ENCODE measurements at regions not wholly inside any gene's neighbourhood (a gene's known extent, or its start where the extent isn't known, plus 50 kb on each side); places are given as distances from the start of the nearest gene placed in this dataset.
A peak's percentile ranks its signal among the peaks of the same experiment; 100 is the strongest.

GRCh38 chr13:22789027-22789593, 391.7 kb upstream of the SGCG start:
- TF ChIP-seq ZNF274 (IDR thresholded peaks at IDR 0.05; ENCODE audit: low read depth, low read length) (no peak), POLR2A (IDR thresholded peaks at IDR 0.05; ENCODE audit: borderline replicate concordance, extremely low read depth, insufficient read depth, insufficient read length) (peak; percentile 33), SRF (IDR thresholded peaks at IDR 0.05; ENCODE audit: low read depth) (no peak; the same call in 1 of the 2 replicates), CTCF (IDR thresholded peaks at IDR 0.05 in 2 of 3, conservative IDR thresholded peaks at IDR 0.05 in 1 of 3; ENCODE audit: borderline replicate concordance in 1 of 3, insufficient read depth in 1 of 3, low read depth in 2 of 3, low read length in 2 of 3) (no peak), YY1 (IDR thresholded peaks at IDR 0.05; ENCODE audit: extremely low read depth, insufficient replicate concordance, low read depth, low read length) (no peak), POLR2AphosphoS5 (IDR thresholded peaks at IDR 0.05; ENCODE audit: low read depth, low read length) (no peak), RAD21 (IDR thresholded peaks at IDR 0.05; ENCODE audit: low read depth) (no peak), EZH2 (IDR thresholded peaks at IDR 0.05) (no peak), SP1 (IDR thresholded peaks at IDR 0.05; ENCODE audit: low read depth) (peak; percentile 43; the same call in 1 of the 2 replicates), EZH2phosphoT487 (IDR thresholded peaks at IDR 0.05; ENCODE audit: borderline replicate concordance) (no peak), FOSL1 (IDR thresholded peaks at IDR 0.05; ENCODE audit: low read depth) (peak; percentile 42), REST (IDR thresholded peaks at IDR 0.05; ENCODE audit: low read depth) (no peak), EGR1 (IDR thresholded peaks at IDR 0.05; ENCODE audit: low read depth) (0 out of 2 replicates have a peak, but pooled peaks have one; percentile 22)

All from HCT116 (cell line).